Caco-2 (cell line): ENCODE measurements at regions not wholly inside any gene's neighbourhood (a gene's known extent, or its start where the extent isn't known, plus 50 kb on each side); places are given as distances from the start of the nearest gene placed in this dataset.
"Not testable (repeated sequence)": the region's sequence is repeated elsewhere in the genome, so short reads cannot be mapped to it uniquely, and the experiment has no call there.

ENCODE experiments used
- BruUV-seq: library from RNA; stranded (reverse); fragments of 400-500 nt; replicated peaks from 2 replicates; lab custom pipeline; 2021; lab: Mats Ljungman, UMichigan
- CTCF ChIA-PET: fragments of 300-600 bp; sonication (Branson Sonifier 250); formaldehyde crosslinking; loops from one replicate; lab custom pipeline; 2022; ENCODE audit warnings: antibody characterized with exemption; lab: Charles Lee
- POLR2A ChIA-PET: fragments of 300-600 bp; sonication (Branson Sonifier 250); formaldehyde crosslinking; loops from one replicate; lab custom pipeline; 2022; ENCODE audit warnings: antibody characterized with exemption; lab: Charles Lee
- DNase-seq, 2 experiments: peaks; one replicate each; pipeline versions ENCODE4 v3.0.0 to v3.0.0-alpha.2; 2020 to 2022
- H3K27me3 ChIP-seq: replicated peaks from 2 replicates; pipeline ENCODE4 v1.6.0; 2011; ENCODE audit warnings: low read length; ENCODE audit not compliant: control insufficient read depth, insufficient read depth
- H3K36me3 ChIP-seq: 2 replicates; pipeline ENCODE4 v1.5.1; 2011; ENCODE audit warnings: low read length; ENCODE audit not compliant: control insufficient read depth, insufficient read depth
- H3K4me1 ChIP-seq: fragments of 250-450 bp; sonication (Bioruptor Pico); 2 replicates; pipeline ENCODE4 v1.5.1; 2020; ENCODE audit warnings: mild to moderate bottlenecking
- H3K4me3 ChIP-seq: 2 replicates; pipeline ENCODE4 v1.5.1; 2011; ENCODE audit warnings: low read depth, mild to moderate bottlenecking, control low read depth, low read length
- H3K9me3 ChIP-seq: fragments of 250-450 bp; sonication (Bioruptor Pico); 2 replicates; pipeline ENCODE4 v1.5.1; 2020; ENCODE audit warnings: mild to moderate bottlenecking, moderate library complexity
- H3K27ac Mint-ChIP-seq: one replicate; pipeline ENCODE4 v1.8.0; 2022; ENCODE audit warnings: mixed read lengths; ENCODE audit not compliant: unreplicated experiment
- H3K27me3 Mint-ChIP-seq: one replicate; pipeline ENCODE4 v1.8.0; 2022; ENCODE audit warnings: mixed read lengths; ENCODE audit not compliant: insufficient read depth, unreplicated experiment
- H3K36me3 Mint-ChIP-seq: one replicate; pipeline ENCODE4 v1.8.0; 2022; ENCODE audit warnings: mild to moderate bottlenecking, mixed read lengths; ENCODE audit not compliant: insufficient read depth, unreplicated experiment
- H3K4me1 Mint-ChIP-seq: one replicate; pipeline ENCODE4 v1.8.0; 2022; ENCODE audit warnings: low read depth, mixed read lengths; ENCODE audit not compliant: unreplicated experiment
- H3K4me3 Mint-ChIP-seq: one replicate; pipeline ENCODE4 v1.8.0; 2022; ENCODE audit warnings: mild to moderate bottlenecking, moderate library complexity, mixed read lengths; ENCODE audit not compliant: unreplicated experiment
- H3K9me3 Mint-ChIP-seq: one replicate; pipeline ENCODE4 v1.8.0; 2022; ENCODE audit warnings: mixed read lengths; ENCODE audit not compliant: unreplicated experiment
- intact Hi-C: fragments of 100-400 bp; cut with micrococcal nuclease; formaldehyde crosslinking; loops from one replicate; pipeline ENCODE4 v1.10.0; 2022; ENCODE audit not compliant: unreplicated experiment
- TF ChIP-seq, protein P1 (sequence below), 2 experiments: fragments of 200-600 bp in 1 of 2; IDR thresholded peaks; 1 replicate in 1 of 2; 2 replicates in 1 of 2; pipeline versions ENCODE4 v1.5.1 to v1.8.0; 2011 to 2022; ENCODE audit warnings: antibody characterized with exemption in 1 of 2, control low read depth in 1 of 2, inconsistent platforms in 1 of 2, low read depth in 1 of 2, low read length in 1 of 2, mild to moderate bottlenecking in 1 of 2, moderate library complexity in 1 of 2; ENCODE audit not compliant: insufficient read depth in 1 of 2, severe bottlenecking in 1 of 2, unreplicated experiment in 1 of 2

DNA sequence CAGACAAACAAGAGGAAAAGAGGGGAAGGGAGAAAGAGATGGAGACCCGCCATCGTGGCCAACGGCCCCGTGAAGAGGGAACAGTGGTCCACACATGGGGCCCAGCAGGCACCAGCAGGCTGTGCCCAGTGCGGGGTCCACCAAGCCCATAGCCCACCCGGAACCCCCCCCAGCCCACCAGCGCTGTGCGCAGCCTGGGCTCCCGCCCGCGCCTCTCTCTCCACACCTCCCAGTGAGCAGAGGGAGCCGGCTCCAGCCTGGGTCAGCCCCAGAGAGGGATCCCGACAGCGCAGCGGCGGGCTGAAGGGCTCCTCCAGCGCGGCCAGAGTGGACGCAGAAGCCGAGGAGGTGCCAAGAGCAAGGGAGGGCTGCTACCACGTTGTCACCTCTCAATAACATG lies 105.0 kb upstream of the TMTC1 start:
- TF ChIP-seq, protein P1, sequence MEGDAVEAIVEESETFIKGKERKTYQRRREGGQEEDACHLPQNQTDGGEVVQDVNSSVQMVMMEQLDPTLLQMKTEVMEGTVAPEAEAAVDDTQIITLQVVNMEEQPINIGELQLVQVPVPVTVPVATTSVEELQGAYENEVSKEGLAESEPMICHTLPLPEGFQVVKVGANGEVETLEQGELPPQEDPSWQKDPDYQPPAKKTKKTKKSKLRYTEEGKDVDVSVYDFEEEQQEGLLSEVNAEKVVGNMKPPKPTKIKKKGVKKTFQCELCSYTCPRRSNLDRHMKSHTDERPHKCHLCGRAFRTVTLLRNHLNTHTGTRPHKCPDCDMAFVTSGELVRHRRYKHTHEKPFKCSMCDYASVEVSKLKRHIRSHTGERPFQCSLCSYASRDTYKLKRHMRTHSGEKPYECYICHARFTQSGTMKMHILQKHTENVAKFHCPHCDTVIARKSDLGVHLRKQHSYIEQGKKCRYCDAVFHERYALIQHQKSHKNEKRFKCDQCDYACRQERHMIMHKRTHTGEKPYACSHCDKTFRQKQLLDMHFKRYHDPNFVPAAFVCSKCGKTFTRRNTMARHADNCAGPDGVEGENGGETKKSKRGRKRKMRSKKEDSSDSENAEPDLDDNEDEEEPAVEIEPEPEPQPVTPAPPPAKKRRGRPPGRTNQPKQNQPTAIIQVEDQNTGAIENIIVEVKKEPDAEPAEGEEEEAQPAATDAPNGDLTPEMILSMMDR (IDR thresholded peaks at IDR 0.05; ENCODE audit: insufficient read depth in 1 of 2, low read depth in 1 of 2, low read length in 1 of 2, severe bottlenecking in 1 of 2, unreplicated experiment in 1 of 2), result no peak
- Mint-ChIP-seq H3K4me3 (no peak overlapping the region), H3K9me3 (peaks cover 51% of the 10 kb centered on the region), H3K4me1 (no peaks in the 10 kb centered on the region), H3K27ac (no peak overlapping the region), H3K27me3 (no peaks in the 10 kb centered on the region), H3K36me3 (no peaks in the 10 kb centered on the region)
- H3K4me3 ChIP-seq, result no peak overlapping the region
- no peaks in the 10 kb centered on the region for H3K27me3 ChIP-seq
- H3K36me3 ChIP-seq, result no peaks in the 10 kb centered on the region
- H3K4me1 ChIP-seq, result no peaks in the 10 kb centered on the region
- DNase-seq, result no peak
- intact Hi-C loops, result no loop called here
- ChIA-PET CTCF (no interaction called here), POLR2A (no interaction called here)
- H3K9me3 ChIP-seq, result peaks cover 30% of the 10 kb centered on the region
- BruUV-seq, result no TSS peak

DNA sequence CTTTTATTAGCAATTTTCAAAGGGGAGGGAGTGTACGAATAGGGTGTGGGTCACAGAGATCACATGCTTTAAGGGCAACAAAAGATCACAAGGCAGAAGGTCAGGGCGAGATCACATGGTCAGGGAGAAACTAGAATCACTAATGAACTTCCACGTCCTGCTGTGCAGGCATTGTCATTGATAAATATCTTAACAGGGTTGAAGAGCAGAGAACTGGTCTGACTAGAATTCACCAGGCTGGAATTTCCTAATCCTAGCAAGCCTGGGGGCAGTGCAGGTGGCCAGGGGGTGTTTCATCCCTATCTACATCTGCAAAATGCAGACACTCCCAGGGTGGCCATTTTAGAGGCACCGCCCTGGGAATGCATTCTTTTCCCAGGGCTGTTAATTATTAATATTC lies 101.2 kb upstream of the TMTC1 start:
- H3K4me3 ChIP-seq, H3K4me1 ChIP-seq, H3K4me3 Mint-ChIP-seq, H3K4me1 Mint-ChIP-seq, POLR2A ChIA-PET, H3K27me3 Mint-ChIP-seq, intact Hi-C loops, CTCF ChIA-PET, H3K36me3 ChIP-seq, H3K36me3 Mint-ChIP-seq, H3K27me3 ChIP-seq, BruUV-seq: not testable (repeated sequence)
- peaks cover 34% of the 10 kb centered on the region for H3K9me3 ChIP-seq
- peak; percentile 55 to 73 for DNase-seq
- peaks cover 47% of the 10 kb centered on the region for H3K9me3 Mint-ChIP-seq
- peak overlapping the region; percentile 15 for H3K27ac Mint-ChIP-seq

DNA sequence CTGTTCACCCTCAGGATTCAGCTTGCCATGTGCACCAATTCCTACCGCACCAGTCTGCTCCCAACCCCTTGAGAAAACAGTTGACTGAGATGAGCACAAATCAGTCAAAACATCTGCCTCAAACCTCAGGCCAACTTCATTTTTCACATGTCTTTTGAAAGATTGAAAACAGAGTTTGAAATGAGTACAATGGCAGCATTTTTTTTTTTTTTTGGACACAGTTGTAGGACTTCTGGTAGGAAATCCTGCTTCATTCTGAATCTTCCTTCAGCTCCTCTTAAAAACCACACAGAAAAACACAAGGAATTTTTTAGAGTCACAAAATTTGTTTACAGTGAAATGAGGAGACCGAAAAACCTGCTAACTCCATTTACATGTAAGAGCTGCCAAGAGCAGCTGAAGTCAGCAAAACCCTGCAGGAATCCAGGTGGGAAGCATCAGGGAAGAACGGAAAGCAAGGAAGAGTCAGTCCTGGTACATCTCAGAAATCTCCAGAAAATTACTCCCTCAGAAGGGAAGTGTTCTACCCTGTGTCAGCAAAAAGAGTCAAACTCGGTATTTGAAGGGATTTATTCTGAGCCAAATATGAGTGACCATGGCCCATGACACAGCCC lies 100.3 kb upstream of the TMTC1 start:
- Histone ChIP-seq H3K9me3 (peaks cover 34% of the 10 kb centered on the region), H3K4me3 (no peak overlapping the region), H3K27me3 (no peaks in the 10 kb centered on the region), H3K4me1 (no peaks in the 10 kb centered on the region), H3K36me3 (no peaks in the 10 kb centered on the region)
- H3K4me3 Mint-ChIP-seq, result no peak overlapping the region
- H3K27me3 Mint-ChIP-seq, result no peaks in the 10 kb centered on the region
- no peaks in the 10 kb centered on the region for H3K4me1 Mint-ChIP-seq
- intact Hi-C loops, result no loop called here
- no peak overlapping the region for H3K27ac Mint-ChIP-seq
- BruUV-seq, result no TSS peak
- POLR2A ChIA-PET, result no interaction called here
- DNase-seq, result no peak
- no peaks in the 10 kb centered on the region for H3K36me3 Mint-ChIP-seq
- peaks cover 38% of the 10 kb centered on the region for H3K9me3 Mint-ChIP-seq
- TF ChIP-seq, protein P1 (IDR thresholded peaks at IDR 0.05; ENCODE audit: insufficient read depth in 1 of 2, low read depth in 1 of 2, low read length in 1 of 2, severe bottlenecking in 1 of 2, unreplicated experiment in 1 of 2), result no peak
- CTCF ChIA-PET, result no interaction called here
